Chondrocyte (in vitro differentiated cells): ENCODE measurements at regions not wholly inside any gene's neighbourhood (a gene's known extent, or its start where the extent isn't known, plus 50 kb on each side); places are given as distances from the start of the nearest gene placed in this dataset.

Source experiments
- DNase-seq: peaks from one replicate; pipeline ENCODE4 v3.0.0; 2021; ENCODE audit warnings: mixed read lengths, low spot score
- H3K27ac Mint-ChIP-seq: one replicate; pipeline ENCODE4 v1.8.0; 2021; ENCODE audit warnings: mild to moderate bottlenecking, moderate library complexity, mixed read lengths; ENCODE audit not compliant: unreplicated experiment
- H3K27me3 Mint-ChIP-seq: 2 replicates; pipeline ENCODE4 v1.8.0; 2021; ENCODE audit warnings: low read depth, mixed read lengths
- H3K36me3 Mint-ChIP-seq: 2 replicates; pipeline ENCODE4 v1.8.0; 2021; ENCODE audit warnings: low read depth, mixed read lengths
- H3K4me1 Mint-ChIP-seq: 2 replicates; pipeline ENCODE4 v1.8.0; 2021; ENCODE audit warnings: low read depth, mild to moderate bottlenecking, mixed read lengths
- H3K4me3 Mint-ChIP-seq: one replicate; pipeline ENCODE4 v1.8.0; 2021; ENCODE audit warnings: mild to moderate bottlenecking, moderate library complexity, mixed read lengths; ENCODE audit not compliant: unreplicated experiment
- H3K9me3 Mint-ChIP-seq: 2 replicates; pipeline ENCODE4 v1.8.0; 2021; ENCODE audit warnings: low read depth, mixed read lengths
- CTCF ChIP-seq: fragments of 200-600 bp; sonication (generic); IDR thresholded peaks from 2 replicates; pipeline ENCODE4 v1.5.0; 2021; ENCODE audit warnings: antibody characterized with exemption, mild to moderate bottlenecking, moderate library complexity

- Mint-ChIP-seq H3K27me3 (no peaks in the 10 kb centered on the region), H3K4me3 (no peak overlapping the region), H3K27ac (peak overlapping the region; percentile 2), H3K4me1 (peaks cover 17% of the 10 kb centered on the region), H3K36me3 (no peaks in the 10 kb centered on the region), H3K9me3 (no peaks in the 10 kb centered on the region)
- DNase-seq = no peak
- TF ChIP-seq CTCF = no peak
Measured at GRCh38 chr20:50245498-50246366, 55.1 kb downstream of the CEBPB start.

DNA sequence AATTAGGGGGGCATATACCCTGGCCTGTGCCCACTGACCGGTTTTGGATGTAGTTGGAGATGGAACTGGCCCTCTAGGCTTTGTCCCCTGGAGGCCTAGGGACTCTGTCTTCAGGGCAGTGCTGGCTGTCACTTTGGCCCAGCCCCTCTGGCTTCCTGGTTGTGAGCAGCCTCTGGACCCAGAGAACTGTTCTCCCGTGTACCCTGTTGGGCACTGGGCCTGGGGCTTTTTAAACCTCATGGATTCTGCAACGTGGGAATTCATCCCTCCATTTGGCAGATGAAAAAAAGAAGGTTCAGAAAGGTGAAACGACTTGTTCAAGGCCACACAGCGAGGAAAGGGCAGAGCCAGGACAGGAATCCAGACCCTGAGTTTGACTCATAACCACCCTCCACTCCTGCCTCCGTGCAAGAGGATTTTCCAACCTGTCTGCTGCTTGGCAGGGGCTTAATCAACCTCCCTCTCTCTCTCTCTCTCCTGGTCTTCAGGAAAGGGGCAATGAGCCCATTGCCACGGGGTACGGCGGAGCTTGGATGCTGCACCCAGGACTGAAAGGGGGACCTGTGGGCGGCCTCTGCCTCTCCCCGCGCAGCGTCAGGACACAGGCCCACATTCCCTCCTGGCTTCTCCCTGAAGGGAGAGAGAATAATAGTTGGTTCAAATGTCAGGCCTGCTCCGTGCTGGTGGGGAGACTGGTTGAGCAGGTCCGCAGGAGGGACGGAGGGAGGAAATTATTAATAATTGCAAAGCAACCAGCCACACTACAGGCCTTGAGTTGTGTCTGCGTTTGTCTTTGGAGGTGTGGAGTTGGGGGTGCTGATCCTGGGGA lies 56.0 kb downstream of the CEBPB start:
- H3K27ac Mint-ChIP-seq = no peak overlapping the region
- DNase-seq = no peak
- H3K4me3 Mint-ChIP-seq = no peak overlapping the region
- H3K4me1 Mint-ChIP-seq = peaks cover 17% of the 10 kb centered on the region
- no peaks in the 10 kb centered on the region for H3K27me3 Mint-ChIP-seq
- H3K36me3 Mint-ChIP-seq = no peaks in the 10 kb centered on the region
- no peaks in the 10 kb centered on the region for H3K9me3 Mint-ChIP-seq
- no peak for TF ChIP-seq CTCF

GRCh38 chr20:50247196-50248094 lies 56.8 kb downstream of the CEBPB start:
- no peaks in the 10 kb centered on the region for H3K36me3 Mint-ChIP-seq
- H3K27ac Mint-ChIP-seq = no peak overlapping the region
- H3K4me3 Mint-ChIP-seq = no peak overlapping the region
- no peak for TF ChIP-seq CTCF
- no peaks in the 10 kb centered on the region for H3K9me3 Mint-ChIP-seq
- DNase-seq = no peak
- H3K4me1 Mint-ChIP-seq = peaks cover 17% of the 10 kb centered on the region
- H3K27me3 Mint-ChIP-seq = no peaks in the 10 kb centered on the region

DNA sequence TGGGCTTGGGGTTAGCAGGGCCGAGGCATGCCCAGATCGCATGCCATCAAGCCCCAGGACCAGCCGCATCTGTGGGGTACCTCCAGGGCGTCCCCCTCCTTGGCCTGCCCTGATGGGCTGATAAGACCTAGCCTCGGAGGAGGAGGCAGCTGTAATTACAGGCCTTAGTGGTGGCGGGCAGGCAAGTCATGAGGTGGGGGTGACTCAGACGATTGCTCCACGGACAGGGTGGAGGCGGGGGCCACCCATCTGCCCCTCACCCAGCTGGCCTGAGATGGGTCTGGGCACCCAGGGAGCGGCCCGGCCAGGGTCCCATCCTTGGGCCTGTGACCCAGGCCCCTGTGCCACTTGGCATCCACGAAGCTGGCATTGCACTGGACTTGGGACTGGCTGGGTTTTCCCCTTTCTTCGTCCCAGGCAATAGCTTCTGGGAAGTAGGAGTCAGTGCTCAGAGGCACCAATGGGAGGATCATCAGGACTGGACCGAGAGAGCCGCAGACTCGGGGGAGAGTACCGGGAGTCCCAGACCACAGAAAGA lies 57.5 kb downstream of the CEBPB start:
- Mint-ChIP-seq H3K27me3 (no peaks in the 10 kb centered on the region), H3K9me3 (no peaks in the 10 kb centered on the region), H3K36me3 (no peaks in the 10 kb centered on the region), H3K27ac (no peak overlapping the region), H3K4me3 (no peak overlapping the region), H3K4me1 (peaks cover 12% of the 10 kb centered on the region)
- no peak for DNase-seq
- TF ChIP-seq CTCF = no peak
